NCI-H146 treated with DMSO at 0.1 percent for 48 hours (cell line): ENCODE measurements at regions not wholly inside any gene's neighbourhood (a gene's known extent, or its start where the extent isn't known, plus 50 kb on each side); places are given as distances from the start of the nearest gene placed in this dataset.
"Not testable (repeated sequence)": the region's sequence is repeated elsewhere in the genome, so short reads cannot be mapped to it uniquely, and the experiment has no call there.

ENCODE experiments used
- DNase-seq: peaks from one replicate; lab custom pipeline; 2025; ENCODE audit not compliant: unreplicated experiment; lab: John Stamatoyannopoulos, UW

DNA sequence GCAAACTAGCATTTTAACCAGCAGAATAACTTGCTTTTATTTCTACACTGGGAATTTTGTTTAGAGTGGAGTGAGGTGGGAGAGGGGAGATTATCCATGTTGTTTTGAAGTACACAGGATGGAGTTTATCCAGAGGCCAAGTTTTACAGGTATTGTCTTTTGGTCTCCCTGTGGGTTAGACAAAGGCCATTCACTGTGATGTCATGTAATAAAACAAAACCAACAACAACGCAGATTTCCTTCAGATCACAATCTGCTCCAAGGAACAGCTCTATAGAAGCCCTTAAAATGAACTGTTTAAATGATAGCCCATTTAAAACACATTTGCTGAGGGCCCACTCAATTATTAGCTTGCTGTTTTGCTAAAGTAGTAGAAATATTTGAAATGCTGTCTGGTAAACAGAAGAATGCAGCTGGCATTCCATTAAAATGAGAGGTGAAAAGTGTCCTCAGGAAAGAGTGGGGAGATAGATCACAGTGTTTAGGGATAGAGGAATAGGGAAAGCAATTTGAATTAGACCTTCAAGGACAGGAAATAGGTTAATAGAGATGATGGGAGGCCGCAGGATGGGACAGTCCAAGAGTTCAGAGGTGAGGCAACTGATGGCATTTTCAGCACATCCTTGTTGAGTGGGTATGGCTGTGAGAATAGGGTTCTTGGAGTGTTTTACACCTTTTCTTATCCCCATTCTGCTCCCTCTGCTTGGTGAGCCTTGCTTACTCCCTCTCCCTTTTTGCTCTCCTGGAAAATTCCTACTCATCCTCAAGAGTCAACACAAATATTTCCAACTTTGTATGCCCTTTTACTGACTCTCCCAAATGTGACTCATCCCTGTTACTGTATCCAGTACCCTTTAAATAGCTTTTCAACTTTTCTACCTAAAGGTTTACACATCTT, 140.1 kb upstream of the NR3C1 start:
- no peak for DNase-seq

DNA sequence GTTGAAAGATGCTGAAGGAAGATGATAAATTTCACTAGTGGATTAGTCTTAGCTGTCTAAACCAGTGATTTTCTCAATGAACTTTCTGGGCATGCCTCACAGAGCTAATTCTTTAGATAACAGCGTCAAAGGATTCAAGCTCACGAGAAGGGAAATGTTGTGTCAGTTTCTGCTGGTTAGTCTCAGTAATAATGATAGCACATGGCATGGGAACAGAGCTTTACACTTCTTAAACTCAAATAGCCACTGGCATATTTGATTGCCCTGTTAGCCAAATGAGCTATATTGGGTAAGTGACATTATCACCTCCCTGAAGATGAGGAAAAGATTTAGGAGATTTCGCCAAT, 139.3 kb upstream of the NR3C1 start:
- no peak for DNase-seq

DNA sequence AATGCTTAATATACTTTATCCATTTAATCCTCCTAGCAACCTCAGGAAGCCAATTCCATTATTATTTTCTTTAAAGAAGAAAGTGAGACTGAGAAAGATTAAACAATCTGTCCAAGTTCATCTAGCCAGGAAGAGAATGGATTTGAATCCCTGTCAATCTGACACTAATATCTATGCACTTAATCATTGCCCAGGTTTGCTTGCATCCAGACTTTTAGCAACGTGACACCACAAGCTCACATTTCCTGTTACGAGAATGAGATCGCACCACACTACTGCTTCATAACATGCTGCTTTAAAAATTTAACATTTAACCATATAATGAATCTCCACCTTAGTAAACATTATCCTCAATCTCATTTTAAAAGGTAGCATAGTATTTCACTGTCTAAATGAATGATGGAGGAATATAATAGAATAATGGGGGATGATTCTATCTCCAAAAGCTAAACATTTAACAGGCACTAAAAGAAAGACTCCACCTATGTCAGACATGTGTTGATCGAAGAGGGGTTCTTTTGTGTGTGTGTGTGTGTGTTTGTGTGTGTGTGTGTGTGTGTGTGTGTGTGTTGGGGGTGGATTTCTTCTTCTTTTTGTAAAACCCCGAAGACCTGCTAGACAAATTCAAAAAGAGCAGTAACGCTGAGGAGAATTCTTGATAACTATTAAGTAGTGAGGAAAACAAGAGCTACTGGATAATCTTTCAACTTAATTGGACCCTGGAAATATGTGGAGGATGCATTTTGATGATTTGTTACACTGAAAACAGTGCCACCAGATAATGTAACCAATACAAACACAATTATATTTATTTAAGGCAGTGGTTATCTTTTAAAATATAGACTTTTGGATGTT, 138.7 kb upstream of the NR3C1 start:
- no peak for DNase-seq

DNA sequence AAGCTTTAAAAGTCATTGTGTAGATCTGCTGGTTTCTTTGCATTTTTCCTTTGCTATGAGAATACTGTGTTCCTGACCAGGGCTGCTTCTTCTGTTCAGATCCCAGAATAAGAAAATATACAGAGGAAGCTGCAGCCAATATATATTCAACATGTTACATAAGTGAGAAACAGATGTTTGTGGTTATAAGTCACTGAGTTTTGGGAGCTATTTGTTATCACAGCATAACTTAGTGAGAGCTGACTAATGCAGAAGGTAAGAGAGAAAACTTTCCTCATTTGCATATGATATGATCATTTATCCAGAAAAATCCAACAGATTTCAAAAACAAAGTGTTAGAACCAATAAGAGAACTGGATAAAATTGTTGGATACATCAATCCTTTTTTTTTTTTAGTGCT, 136.3 kb upstream of the NR3C1 start:
- DNase-seq = no peak

DNA sequence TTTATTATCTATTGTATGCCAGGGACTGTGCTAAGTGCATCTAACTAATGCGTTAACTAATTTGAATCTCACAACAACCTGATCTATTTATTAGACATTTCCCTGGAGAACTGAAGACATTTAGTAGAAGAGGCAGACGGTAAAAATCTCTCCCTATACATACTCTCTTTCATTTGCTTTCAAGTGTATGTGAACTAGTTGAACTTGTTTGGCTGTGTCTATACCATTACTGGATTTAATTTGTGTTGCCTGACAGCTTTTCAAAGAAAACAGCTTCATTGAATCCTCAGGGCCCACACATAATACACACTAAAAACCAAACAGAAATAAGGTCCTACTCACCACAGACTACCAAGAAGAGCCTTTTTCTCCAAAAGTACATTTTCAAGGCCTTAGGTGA, 133.6 kb upstream of the NR3C1 start:
- no peak for DNase-seq

DNA sequence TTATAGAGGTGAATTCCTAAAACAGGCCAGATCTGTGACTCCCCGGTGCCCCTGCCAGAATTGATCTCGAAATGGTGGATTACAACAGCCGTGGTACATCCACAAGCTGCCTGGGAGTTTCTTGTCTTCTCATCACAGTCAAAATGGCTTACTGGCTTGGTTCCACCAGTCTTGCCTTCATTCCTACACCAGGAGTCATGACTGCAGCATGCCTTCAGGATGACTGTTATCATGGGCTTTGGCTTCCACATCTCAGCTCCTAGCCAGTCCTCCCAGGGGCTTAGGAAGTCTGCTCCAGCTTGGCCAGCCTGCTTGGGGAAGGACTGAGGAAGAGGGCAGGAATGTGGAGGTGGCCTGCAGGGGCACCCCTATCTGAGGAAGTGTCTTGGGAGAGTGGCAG, 132.9 kb upstream of the NR3C1 start:
- DNase-seq = no peak

DNA sequence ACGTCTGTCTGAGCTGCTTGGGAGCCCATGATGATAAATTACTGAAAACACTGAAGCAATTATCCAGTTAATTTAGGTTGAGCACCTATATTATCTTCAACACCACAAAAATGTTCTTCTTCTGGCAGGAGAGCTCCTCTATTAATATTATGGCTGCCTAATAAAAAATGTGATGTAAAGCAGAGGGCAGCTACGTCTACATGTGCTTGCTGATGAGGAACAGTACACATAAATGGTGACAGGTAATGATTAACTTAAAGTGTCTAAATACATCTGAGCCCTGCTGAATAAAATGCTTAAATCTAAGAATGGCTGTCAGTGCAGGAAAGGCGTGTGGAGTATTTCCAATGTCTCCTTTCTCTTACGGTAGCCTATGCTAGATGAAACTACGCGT, 131.3 kb upstream of the NR3C1 start:
- no peak for DNase-seq

DNA sequence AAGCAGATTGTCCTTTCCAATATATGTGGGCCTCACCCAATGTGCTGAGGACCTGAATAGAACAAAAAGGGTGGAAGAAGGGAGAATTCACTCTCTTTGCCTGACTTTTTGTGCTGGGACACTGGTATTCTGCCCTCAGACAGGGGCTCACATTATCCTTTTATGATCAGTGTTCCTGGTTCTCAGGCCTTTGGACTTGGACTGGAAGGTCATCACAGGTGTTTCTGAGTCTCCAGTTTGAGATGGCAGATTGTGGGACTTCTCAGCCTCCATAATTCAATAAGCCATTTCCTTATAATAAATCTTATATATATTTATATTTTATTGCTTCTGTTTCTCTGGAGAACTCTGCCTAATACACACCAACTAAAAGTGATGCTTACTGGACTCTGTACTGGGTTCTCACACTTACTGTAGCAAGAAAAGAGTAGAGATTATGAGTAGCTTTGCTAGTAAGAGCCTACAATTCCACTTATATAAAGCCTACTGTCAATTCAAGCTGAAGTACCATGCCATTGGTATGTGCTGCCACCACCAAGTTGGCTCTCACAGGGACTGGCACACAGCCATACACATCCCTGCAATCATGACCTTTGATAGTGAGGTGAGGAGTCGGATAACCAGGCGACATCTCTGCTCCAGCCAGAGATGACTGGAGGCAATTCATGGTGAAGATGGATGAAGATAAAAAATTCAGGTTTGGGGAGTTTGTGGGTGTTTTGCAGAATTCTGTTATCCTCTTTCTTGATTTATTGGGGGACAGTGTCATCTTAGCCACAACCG, 130.7 kb upstream of the NR3C1 start:
- DNase-seq = no peak

DNA sequence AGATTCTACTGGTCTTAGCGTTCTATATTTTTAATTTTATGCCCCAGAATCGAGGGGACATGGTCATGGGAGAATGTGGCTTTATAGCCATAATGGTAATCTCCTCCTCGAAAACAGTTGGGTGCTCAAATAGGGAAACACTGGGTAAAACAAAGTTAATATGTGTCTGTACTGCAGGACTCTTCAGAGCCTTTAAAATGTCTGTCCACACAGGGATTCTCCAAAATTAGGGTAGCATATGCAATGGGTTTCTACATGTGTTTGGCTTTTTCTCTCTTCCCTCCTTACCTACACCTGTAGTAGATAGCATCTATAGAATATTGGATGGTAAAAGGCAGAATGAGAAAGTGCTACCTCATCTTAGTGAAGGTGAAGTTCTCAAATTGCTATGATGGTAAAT, 130.0 kb upstream of the NR3C1 start:
- no peak for DNase-seq

DNA sequence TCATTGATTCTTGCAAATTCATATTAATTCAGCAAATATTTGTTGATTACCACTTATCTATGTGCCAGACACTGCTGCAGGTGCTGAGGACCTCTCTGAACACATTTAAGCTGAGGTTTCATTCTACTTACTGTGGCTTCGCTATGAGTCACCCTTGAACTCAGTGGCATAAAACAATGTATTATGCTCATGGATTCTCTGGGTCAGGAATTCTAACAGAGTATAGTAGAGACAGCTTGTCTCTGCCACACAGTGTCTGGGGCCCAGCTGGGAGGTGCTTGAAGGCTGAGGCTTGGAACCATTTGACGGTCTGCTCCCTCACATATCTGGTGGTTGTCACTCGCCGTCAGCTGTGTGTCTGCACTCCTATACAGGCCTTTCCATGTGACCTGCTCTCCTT, 124.3 kb upstream of the NR3C1 start:
- DNase-seq = no peak

DNA sequence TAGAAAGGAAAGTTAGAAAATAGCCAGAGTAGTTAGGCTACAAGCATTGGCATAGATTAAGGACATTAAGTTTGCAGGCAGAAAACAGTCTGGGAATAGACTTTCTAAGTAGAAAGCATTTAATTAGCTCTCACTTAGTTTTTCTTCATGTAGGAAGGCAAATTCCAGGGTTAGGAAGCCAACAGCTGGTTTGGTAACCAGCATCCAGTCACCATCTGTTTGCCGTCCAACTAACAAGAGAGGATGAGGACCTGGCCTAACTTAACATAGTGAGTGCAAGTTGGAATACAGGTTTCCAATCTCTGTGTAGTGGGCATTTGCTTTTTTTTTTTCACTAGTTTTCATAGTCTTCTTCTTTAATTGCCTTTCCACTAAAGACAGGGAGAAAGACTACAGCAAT, 121.7 kb upstream of the NR3C1 start:
- no peak for DNase-seq

DNA sequence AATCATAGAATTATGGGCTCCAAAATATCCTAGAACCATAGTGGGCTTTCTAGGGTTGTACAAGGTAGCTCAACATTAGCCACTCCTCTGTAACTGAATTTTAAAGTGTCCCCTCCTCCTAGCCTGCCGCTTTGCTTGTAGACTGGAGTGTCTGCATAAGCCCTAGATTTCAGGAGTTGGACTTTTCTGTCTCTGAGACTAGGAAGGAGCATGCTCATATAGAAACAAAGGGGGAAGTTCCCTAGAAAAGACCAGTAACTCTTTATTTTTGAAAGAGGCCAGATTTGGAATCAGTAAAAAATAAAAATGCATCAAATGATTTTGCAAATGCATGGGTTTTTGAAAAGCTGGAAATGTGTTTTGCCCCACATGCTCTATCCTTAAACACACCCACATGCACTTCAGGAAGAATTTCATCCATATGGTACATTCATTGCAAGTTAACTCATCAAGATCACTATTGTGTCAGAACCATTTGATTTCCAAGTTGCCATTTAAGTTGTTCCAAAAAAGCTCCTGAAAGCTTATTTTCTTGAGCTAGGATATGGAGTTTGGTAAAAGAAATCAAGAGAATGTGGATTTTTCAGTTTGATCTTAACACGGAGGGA, 121.0 kb upstream of the NR3C1 start:
- no peak for DNase-seq

DNA sequence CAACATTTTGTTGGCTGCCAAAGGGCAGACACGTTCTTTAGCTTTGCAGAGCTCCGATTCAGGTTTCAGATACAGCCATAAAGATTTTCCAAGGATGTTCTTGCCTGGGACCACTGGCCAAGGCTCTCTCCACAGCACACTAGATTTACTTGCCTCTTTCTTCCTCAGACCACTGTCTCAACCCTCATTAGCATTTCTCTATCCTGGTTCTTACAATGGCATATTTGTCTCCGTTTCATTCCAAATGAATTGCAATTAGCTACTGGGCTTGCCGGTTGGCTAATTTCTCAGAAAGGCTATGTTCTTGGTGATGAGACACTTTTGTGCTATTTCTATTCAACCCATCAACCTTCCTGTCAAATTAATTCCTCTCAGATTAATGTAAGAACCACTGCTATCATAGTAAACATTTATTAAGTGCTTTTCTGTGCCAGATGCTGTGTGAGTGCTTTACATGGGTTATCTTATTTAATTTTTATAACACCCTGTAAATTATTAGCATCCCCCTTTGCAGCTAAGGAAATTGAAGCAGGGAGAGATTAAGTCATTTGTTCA, 118.4 kb upstream of the NR3C1 start:
- no peak for DNase-seq

DNA sequence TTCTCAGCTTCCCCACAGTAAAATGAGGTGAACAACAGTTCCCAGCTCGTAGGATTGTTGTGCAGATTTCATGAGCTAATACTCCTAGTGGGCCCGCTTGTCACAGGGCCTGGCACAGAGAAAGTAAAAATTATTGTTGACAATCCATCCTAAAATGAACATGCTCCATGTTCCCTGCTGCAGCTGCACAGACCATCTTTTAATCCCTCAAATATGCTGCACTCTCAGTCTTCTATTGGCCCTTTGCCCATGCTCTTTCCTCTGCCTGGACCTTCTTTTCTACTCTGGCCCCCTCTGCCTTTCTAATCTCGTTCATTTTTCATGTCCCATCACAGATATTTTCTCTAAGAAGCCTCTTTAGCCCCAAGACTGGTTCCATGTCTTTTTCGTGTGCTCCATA, 117.7 kb upstream of the NR3C1 start:
- DNase-seq = no peak

DNA sequence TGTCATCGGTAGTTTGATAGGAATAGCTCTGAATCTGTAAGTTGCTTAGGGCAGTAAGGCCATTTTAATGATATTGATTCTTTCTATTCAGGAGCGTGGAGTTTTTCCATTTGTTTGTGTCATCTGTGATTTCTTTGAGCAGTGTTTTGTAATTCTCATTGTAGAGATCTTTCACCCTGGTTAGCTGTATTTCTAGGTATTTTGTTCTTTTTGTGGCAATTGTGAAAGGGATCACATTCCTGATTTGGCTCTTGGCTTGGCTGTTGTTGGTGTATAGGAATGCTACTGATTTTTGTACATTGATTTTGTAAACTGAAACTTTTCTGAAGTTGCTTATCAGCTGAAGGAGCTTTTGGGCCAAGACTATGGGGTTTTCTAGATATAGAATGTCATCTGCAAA, 115.7 kb upstream of the NR3C1 start:
- not testable (repeated sequence) for DNase-seq

DNA sequence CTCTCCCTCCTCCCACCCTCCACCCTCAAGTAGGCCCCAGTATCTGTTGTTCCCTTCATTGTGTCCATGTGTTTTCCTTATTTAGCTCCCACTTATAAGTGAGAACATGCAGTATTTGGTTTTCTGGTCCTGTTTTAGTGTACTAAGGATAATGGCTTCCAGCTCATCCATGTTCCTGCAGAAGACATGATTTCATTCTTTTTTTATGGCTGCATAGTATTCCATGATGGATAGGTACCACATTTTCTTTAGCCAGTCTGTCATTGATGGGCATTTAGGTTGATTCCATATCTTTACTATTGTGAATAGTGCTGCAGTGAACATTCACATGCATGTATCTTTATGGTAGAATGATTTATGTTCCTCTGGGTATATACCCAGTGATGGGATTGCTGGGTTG, 114.3 kb upstream of the NR3C1 start:
- DNase-seq = not testable (repeated sequence)

DNA sequence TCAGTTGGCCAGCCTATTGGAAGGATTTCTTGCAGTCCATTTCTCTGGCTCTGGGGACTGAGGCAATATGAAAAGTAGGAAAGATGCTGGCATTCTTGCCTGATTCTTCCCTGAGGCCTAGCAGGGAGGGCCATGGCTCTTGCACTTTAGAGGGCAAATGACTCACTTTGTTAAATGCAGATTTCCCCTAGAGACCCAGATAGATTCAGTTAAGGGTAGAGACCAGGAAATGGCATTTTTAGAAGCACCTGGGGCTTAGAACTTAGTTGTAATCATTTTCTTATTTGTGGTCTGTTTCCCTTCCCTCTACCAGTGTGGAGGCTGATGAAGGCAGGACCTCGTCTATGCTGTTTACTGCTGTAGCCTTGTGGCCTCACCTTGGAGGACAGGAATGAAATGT, 112.8 kb upstream of the NR3C1 start:
- DNase-seq = no peak

DNA sequence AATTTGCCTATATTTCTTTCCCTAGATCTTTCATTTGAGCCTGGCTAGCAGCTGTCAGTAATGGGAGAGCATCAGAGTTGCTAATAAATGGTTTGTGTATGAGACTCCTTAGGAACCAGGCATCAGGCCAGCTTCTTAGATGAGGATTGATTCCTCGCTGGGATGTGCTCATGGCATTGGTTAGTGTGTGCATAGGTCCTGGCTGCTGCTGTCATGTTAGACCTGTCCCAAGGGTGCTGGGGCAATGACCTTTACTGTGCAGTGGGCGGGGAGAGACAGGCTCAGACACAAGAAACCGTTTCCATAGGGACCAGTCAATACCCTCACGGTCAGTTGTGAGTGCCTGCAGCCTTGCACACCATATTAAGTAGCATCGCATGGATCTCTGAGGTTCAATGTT, 112.3 kb upstream of the NR3C1 start:
- DNase-seq = no peak

DNA sequence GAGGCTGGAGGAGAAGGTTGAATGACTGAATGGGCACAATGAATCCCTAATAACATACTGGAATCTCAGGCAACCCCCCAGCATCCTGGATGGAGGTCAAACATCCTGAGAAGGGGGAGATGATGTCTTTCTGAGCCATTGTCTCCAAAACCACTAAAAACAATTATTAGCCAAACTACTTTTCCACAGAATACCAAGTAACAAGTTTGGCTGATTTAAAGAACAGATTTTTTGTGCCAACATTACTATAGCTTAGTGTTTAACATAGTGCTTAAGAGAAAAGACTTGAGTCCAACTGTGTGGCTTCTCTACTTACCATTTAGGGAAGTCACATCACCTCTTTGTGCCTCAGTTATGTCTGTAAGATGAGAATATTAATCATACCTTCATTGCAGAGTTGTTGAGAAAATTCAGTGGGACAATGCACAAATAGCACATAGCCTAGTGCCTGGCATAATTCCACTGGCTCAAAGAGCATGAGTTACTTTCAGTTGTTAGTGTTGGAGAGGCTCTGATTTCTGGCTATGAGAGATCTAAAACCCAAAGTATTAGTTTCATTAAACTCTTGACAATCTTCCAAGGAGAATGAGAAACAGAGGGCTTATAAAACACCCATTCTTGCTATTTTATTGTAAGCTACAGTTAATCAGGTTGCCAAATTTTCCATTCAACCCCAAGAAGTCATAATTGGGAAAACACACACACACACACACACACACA, 111.3 kb upstream of the NR3C1 start:
- no peak for DNase-seq

DNA sequence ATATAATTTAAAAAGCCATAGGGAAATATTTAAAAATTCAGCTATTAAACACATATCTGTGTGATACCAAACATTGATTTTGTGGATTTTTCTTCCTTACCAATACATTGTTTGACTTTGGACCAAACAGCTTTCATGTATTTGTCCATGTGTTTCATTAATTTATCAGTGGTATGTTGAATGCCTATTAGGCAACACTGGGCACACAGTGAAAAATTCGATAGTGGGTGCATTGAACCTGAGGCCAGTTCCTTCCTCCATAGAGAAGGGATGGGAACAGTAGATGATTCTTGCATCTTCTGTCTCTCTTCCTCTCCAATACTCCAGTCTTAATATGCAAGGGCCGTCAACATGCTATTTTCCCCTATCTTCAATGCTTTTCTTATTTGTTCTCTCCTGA, 110.2 kb upstream of the NR3C1 start:
- no peak for DNase-seq
